Neural cell (in vitro differentiated cells): ENCODE measurements at regions not wholly inside any gene's neighbourhood (a gene's known extent, or its start where the extent isn't known, plus 50 kb on each side); places are given as distances from the start of the nearest gene placed in this dataset.

Experiments used
- H2AFZ ChIP-seq: fragments of 200-600, 300-800 bp; sonication (generic), shearing (Covaris generic); 2 replicates; pipeline ENCODE4 v1.6.0; 2014; ENCODE audit warnings: low read depth, mild to moderate bottlenecking, antibody characterized with exemption, low read length, moderate library complexity
- H3F3A ChIP-seq: fragments of 200-600 bp; shearing (Covaris generic); 2 replicates; pipeline ENCODE4 v1.6.1; 2016; ENCODE audit warnings: mild to moderate bottlenecking, moderate library complexity, mixed read lengths, antibody characterized with exemption, low read length; ENCODE audit not compliant: insufficient read depth, poor library complexity, severe bottlenecking
- H3K27ac ChIP-seq: fragments of 200-600, 300-800 bp; sonication (generic), shearing (Covaris generic); 2 replicates; pipeline ENCODE4 v1.5.1; 2014; ENCODE audit warnings: mild to moderate bottlenecking, low read length, moderate library complexity
- H3K27me3 ChIP-seq: fragments of 300-800, 200-600 bp; sonication (generic), shearing (Covaris generic); 2 replicates; pipeline ENCODE4 v1.6.0; 2014; ENCODE audit warnings: mild to moderate bottlenecking, low read depth, low read length, moderate library complexity; ENCODE audit not compliant: insufficient read depth
- H3K36me3 ChIP-seq: fragments of 300-800, 200-600 bp; sonication (generic), shearing (Covaris generic); 2 replicates; pipeline ENCODE4 v1.5.1; 2014; ENCODE audit warnings: mild to moderate bottlenecking, antibody characterized with exemption, low read length, moderate library complexity; ENCODE audit not compliant: insufficient read depth
- H3K4me2 ChIP-seq: fragments of 300-800, 200-600 bp; sonication (generic), shearing (Covaris generic); 2 replicates; pipeline ENCODE4 v1.6.0; 2014; ENCODE audit warnings: mild to moderate bottlenecking, low read length
- H3K4me3 ChIP-seq: fragments of 300-800, 200-600 bp; sonication (generic), shearing (Covaris generic); 2 replicates; pipeline ENCODE4 v1.5.1; 2014; ENCODE audit warnings: mild to moderate bottlenecking, low read length, moderate library complexity
- H3K79me2 ChIP-seq: fragments of 200-600 bp; shearing (Covaris generic); replicated peaks from 2 replicates; pipeline ENCODE4 v1.6.0; 2014; ENCODE audit warnings: mild to moderate bottlenecking, low read length, moderate library complexity; ENCODE audit not compliant: insufficient read depth
- H3K9ac ChIP-seq: fragments of 300-800, 200-600 bp; sonication (generic), shearing (Covaris generic); 2 replicates; pipeline ENCODE4 v1.6.1; 2016; ENCODE audit warnings: mild to moderate bottlenecking, low read length, mixed read lengths
- H3K9me2 ChIP-seq: fragments of 200-600 bp; shearing (Covaris generic); 2 replicates; pipeline ENCODE4 v1.6.1; 2016; ENCODE audit warnings: mild to moderate bottlenecking, low read length, mixed read lengths; ENCODE audit not compliant: insufficient read depth
- H3K9me3 ChIP-seq: fragments of 200-600, 300-800 bp; sonication (generic), shearing (Covaris generic); 2 replicates; pipeline ENCODE4 v1.6.1; 2016; ENCODE audit warnings: mild to moderate bottlenecking, mixed run types, low read length, moderate library complexity, mixed read lengths
- H4K20me1 ChIP-seq: fragments of 200-600 bp; shearing (Covaris generic); 2 replicates; pipeline ENCODE4 v1.6.1; 2016; ENCODE audit warnings: mild to moderate bottlenecking, mixed run types; ENCODE audit not compliant: insufficient read depth
- CTCF ChIP-seq: fragments of 450-650 bp; IDR thresholded peaks from 2 replicates; pipeline ENCODE4 v1.5.1; 2014; ENCODE audit warnings: antibody characterized with exemption, mild to moderate bottlenecking, moderate library complexity; ENCODE audit not compliant: poor library complexity, severe bottlenecking
- EP300 ChIP-seq: fragments of 450-650 bp; conservative IDR thresholded peaks from 2 replicates; pipeline ENCODE4 v1.6.1; 2014; ENCODE audit warnings: antibody characterized with exemption, mild to moderate bottlenecking, moderate library complexity; ENCODE audit not compliant: poor library complexity, severe bottlenecking
- EZH2 ChIP-seq: fragments of 200-600, 300-800 bp; shearing (Covaris generic), sonication (generic); IDR thresholded peaks from 2 replicates; pipeline ENCODE4 v1.6.1; 2014; ENCODE audit warnings: antibody characterized with exemption, low read length, borderline replicate concordance, mild to moderate bottlenecking; ENCODE audit not compliant: insufficient read depth, poor library complexity, severe bottlenecking
- MXI1 ChIP-seq: fragments of 450-650 bp; conservative IDR thresholded peaks from 2 replicates; pipeline ENCODE4 v1.6.1; 2014; ENCODE audit warnings: antibody characterized with exemption, mild to moderate bottlenecking; ENCODE audit not compliant: poor library complexity, severe bottlenecking
- POLR2AphosphoS5 ChIP-seq: IDR thresholded peaks from 2 replicates; pipeline ENCODE4 v1.6.1; 2012
- RAD21 ChIP-seq: fragments of 450-650 bp; conservative IDR thresholded peaks from 2 replicates; pipeline ENCODE4 v1.6.1; 2014; ENCODE audit warnings: antibody characterized with exemption, mild to moderate bottlenecking, moderate library complexity
- SMC3 ChIP-seq: fragments of 450-650 bp; conservative IDR thresholded peaks from 2 replicates; pipeline ENCODE4 v1.6.1; 2014; ENCODE audit warnings: antibody characterized with exemption, mild to moderate bottlenecking, moderate library complexity; ENCODE audit not compliant: poor library complexity
- TAF1 ChIP-seq: IDR thresholded peaks from 2 replicates; pipeline ENCODE4 v1.6.1; 2012; ENCODE audit warnings: low read depth
- TF ChIP-seq, protein P1 (sequence below): IDR thresholded peaks from 2 replicates; pipeline ENCODE4 v1.6.1; 2012; ENCODE audit warnings: borderline replicate concordance

DNA sequence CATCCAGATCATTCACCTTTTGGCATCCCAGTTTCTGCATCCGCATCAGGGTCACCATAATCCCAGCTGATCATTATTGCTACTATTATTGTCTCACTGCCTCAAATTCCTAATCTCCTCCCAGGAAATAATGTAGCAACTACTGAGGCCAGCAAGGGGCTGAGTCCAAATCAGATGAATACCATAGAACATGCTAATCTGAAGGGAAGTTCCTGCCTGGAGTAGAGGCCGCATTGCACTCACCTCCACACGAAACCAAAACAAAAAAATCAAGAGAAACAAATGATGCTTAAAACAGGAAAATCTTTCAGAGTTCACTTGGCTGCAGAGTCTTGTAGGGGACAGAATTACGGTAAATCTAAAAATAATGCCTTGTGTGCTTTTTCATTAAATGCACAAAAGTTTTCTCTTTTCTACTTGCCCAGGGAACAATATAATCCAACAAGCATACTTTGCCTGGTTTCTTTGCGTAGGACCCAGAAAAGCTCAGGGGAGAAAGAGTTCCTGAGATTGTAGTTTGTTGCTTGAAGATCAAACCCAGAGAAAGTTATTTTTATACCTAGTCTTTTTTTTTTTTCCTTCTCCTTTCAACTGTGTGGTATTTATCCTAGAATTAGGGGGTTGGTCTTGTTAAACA lies 87.7 kb upstream of the KLF4 start:
- H3K9me2 ChIP-seq, result no peaks in the 10 kb centered on the region
- no peak overlapping the region for H2AFZ ChIP-seq
- H3K9me3 ChIP-seq, result no peaks in the 10 kb centered on the region
- H3F3A ChIP-seq, result no peaks in the 10 kb centered on the region
- no peak overlapping the region for H3K4me3 ChIP-seq
- H3K4me2 ChIP-seq, result no peak overlapping the region
- H3K36me3 ChIP-seq, result no peaks in the 10 kb centered on the region
- no peaks in the 10 kb centered on the region for H4K20me1 ChIP-seq
- H3K9ac ChIP-seq, result no peak overlapping the region
- TF ChIP-seq CTCF (no peak), SMC3 (no peak), EZH2 (no peak), TAF1 (no peak), RAD21 (no peak), POLR2AphosphoS5 (no peak), MXI1 (no peak), EP300 (no peak)
- TF ChIP-seq, protein P1, sequence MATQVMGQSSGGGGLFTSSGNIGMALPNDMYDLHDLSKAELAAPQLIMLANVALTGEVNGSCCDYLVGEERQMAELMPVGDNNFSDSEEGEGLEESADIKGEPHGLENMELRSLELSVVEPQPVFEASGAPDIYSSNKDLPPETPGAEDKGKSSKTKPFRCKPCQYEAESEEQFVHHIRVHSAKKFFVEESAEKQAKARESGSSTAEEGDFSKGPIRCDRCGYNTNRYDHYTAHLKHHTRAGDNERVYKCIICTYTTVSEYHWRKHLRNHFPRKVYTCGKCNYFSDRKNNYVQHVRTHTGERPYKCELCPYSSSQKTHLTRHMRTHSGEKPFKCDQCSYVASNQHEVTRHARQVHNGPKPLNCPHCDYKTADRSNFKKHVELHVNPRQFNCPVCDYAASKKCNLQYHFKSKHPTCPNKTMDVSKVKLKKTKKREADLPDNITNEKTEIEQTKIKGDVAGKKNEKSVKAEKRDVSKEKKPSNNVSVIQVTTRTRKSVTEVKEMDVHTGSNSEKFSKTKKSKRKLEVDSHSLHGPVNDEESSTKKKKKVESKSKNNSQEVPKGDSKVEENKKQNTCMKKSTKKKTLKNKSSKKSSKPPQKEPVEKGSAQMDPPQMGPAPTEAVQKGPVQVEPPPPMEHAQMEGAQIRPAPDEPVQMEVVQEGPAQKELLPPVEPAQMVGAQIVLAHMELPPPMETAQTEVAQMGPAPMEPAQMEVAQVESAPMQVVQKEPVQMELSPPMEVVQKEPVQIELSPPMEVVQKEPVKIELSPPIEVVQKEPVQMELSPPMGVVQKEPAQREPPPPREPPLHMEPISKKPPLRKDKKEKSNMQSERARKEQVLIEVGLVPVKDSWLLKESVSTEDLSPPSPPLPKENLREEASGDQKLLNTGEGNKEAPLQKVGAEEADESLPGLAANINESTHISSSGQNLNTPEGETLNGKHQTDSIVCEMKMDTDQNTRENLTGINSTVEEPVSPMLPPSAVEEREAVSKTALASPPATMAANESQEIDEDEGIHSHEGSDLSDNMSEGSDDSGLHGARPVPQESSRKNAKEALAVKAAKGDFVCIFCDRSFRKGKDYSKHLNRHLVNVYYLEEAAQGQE, result no peak
- no peak overlapping the region for H3K27ac ChIP-seq
- H3K27me3 ChIP-seq, result no peaks in the 10 kb centered on the region
- H3K79me2 ChIP-seq, result no peaks in the 10 kb centered on the region

- Histone ChIP-seq H3K36me3 (no peaks in the 10 kb centered on the region), H2AFZ (no peak overlapping the region), H3K27me3 (no peaks in the 10 kb centered on the region), H3K27ac (no peak overlapping the region), H3K9me2 (no peaks in the 10 kb centered on the region), H3K4me3 (no peak overlapping the region), H3K9me3 (no peaks in the 10 kb centered on the region), H3K4me2 (no peak overlapping the region), H3F3A (no peaks in the 10 kb centered on the region), H3K9ac (no peak overlapping the region), H3K79me2 (no peaks in the 10 kb centered on the region), H4K20me1 (no peaks in the 10 kb centered on the region)
- no peak for TF ChIP-seq POLR2AphosphoS5
- no peak for TF ChIP-seq RAD21
- no peak for TF ChIP-seq EP300
- no peak for TF ChIP-seq TAF1
- TF ChIP-seq, protein P1, result no peak
- no peak for TF ChIP-seq MXI1
- TF ChIP-seq SMC3, result no peak
- TF ChIP-seq CTCF, result no peak
- TF ChIP-seq EZH2, result no peak
Observed at GRCh38 chr9:107571148-107571547, 81.6 kb upstream of the KLF4 start.
